22Rv1 (cell line): ENCODE measurements at regions not wholly inside any gene's neighbourhood (a gene's known extent, or its start where the extent isn't known, plus 50 kb on each side); places are given as distances from the start of the nearest gene placed in this dataset.

Experiments
- ZFX ChIP-seq: fragments of 450-650 bp; IDR thresholded peaks from 2 replicates; pipeline ENCODE4 v1.6.1; 2017; ENCODE audit warnings: antibody characterized with exemption, borderline replicate concordance
- TF ChIP-seq, protein P1 (sequence below): fragments of 450-650 bp; IDR thresholded peaks from 2 replicates; pipeline ENCODE4 v1.5.1; 2017; ENCODE audit warnings: mild to moderate bottlenecking

DNA sequence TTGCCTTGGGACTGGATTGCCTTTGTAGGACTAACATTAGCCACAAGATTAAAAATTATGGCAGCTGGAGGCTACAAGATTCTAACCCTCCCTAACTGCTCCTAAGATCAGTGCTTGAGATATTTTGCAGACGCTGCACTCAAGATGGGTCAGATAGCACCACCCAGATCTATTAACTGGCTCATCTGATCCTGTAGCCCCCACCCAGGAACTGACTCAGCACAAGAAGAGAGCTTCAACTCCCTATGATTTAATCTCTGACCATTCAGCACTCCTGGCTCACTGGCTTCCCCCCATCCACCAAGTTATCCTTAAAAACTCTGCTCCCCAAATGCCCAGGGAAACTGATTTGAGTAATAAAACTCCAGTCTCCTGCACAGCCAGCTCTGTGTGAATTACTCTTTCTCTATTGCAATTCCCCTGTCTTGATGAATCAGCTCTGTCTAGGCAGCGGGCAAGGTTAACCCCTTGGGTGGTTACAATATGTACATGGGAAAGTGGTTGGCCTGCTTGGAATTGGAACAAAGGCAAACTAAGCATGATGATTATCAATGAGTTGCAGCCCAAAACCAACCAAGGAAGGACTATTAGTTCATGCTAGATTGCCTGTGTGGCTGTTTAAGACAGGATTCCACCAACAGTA, 111.3 kb downstream of the OR2B2 start:
- TF ChIP-seq, protein P1, sequence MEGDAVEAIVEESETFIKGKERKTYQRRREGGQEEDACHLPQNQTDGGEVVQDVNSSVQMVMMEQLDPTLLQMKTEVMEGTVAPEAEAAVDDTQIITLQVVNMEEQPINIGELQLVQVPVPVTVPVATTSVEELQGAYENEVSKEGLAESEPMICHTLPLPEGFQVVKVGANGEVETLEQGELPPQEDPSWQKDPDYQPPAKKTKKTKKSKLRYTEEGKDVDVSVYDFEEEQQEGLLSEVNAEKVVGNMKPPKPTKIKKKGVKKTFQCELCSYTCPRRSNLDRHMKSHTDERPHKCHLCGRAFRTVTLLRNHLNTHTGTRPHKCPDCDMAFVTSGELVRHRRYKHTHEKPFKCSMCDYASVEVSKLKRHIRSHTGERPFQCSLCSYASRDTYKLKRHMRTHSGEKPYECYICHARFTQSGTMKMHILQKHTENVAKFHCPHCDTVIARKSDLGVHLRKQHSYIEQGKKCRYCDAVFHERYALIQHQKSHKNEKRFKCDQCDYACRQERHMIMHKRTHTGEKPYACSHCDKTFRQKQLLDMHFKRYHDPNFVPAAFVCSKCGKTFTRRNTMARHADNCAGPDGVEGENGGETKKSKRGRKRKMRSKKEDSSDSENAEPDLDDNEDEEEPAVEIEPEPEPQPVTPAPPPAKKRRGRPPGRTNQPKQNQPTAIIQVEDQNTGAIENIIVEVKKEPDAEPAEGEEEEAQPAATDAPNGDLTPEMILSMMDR = no peak
- no peak for TF ChIP-seq ZFX
